ENCODE measurements at regions not wholly inside any gene's neighbourhood (a gene's known extent, or its start where the extent isn't known, plus 50 kb on each side); places are given as distances from the start of the nearest gene placed in this dataset.

DNA sequence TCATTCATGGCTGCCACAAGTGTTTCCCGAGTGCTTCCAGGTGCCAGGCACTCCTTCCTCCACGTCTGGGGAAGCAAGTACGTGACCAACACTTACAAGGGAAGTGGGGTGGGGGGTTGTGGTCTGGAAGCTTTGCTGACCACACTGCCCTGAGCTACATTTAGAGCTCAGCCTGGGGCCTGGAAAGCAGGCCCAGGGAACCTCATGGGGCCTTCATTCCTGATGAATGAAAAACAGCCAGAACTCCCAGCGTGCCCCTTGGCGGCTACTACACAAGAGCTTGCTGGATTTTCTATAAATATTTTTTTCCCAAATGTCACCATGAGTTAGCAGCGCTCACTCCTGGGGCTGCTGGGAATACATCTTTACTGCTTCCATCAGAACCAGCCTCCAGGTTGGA is 73.3 kb downstream of the ABCC12 start:
- TF ChIP-seq, protein P1, sequence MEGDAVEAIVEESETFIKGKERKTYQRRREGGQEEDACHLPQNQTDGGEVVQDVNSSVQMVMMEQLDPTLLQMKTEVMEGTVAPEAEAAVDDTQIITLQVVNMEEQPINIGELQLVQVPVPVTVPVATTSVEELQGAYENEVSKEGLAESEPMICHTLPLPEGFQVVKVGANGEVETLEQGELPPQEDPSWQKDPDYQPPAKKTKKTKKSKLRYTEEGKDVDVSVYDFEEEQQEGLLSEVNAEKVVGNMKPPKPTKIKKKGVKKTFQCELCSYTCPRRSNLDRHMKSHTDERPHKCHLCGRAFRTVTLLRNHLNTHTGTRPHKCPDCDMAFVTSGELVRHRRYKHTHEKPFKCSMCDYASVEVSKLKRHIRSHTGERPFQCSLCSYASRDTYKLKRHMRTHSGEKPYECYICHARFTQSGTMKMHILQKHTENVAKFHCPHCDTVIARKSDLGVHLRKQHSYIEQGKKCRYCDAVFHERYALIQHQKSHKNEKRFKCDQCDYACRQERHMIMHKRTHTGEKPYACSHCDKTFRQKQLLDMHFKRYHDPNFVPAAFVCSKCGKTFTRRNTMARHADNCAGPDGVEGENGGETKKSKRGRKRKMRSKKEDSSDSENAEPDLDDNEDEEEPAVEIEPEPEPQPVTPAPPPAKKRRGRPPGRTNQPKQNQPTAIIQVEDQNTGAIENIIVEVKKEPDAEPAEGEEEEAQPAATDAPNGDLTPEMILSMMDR (IDR thresholded peaks at IDR 0.05), result no peak
- TF ChIP-seq POLR2A (IDR thresholded peaks at IDR 0.05), result no peak
